GM18517 (cell line): ENCODE measurements at regions not wholly inside any gene's neighbourhood (a gene's known extent, or its start where the extent isn't known, plus 50 kb on each side); places are given as distances from the start of the nearest gene placed in this dataset.
"Not testable (repeated sequence)": the region's sequence is repeated elsewhere in the genome, so short reads cannot be mapped to it uniquely, and the experiment has no call there.

Experiments
- ATAC-seq: cut with Tn5 transposase; IDR thresholded peaks from one replicate; pipeline ENCODE4 v1.9.1; 2021; ENCODE audit warnings: mild to moderate bottlenecking, moderate library complexity; ENCODE audit not compliant: unreplicated experiment

DNA sequence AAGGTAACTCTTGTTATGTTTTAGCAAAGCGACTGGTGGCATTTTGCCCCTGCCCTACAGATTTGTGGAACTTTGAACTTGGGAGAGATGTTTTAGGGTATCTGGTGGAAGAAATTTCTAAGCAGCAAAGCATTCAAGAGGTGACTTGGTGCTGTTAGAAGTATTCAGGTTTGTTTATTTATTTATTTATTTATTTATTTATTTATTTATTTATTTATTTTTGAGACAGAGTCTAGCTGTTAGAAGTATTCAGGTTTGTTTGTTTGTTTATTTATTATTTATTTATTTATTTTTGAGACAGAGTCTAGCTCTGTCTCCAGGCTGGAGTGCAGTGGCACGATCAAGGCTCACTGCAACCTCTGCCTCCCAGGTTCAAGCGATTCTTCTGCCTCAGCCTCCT is 89.8 kb upstream of the DDHD1 start:
- not testable (repeated sequence) for ATAC-seq

GRCh38 chr14:53237488-53237887 is 84.4 kb upstream of the DDHD1 start:
- no peak for ATAC-seq

GRCh38 chr14:53236708-53237107 is 83.6 kb upstream of the DDHD1 start:
- no peak for ATAC-seq

- no peak for ATAC-seq
Observed at GRCh38 chr14:53231171-53231570, 78.0 kb upstream of the DDHD1 start.

DNA sequence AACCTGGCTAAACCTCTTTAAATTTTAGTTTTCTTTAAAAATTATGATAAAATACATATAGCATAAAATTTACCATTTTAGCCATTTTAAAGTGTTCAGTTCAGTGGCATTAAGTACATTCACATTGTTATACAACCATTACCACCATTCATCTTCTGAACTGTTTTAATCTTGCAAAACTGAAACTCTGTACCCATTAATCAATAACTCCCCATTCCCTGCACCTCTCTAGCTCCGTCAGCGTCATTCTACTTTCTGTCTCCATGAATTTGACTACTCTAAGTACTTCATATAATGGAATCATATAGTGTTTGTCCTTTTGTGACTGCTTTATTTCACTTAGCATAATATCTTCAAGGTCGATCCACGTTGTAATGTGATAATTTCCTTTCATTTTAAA is 75.8 kb upstream of the DDHD1 start:
- ATAC-seq: no peak

- ATAC-seq: no peak
Observed at GRCh38 chr14:53227154-53227718, 74.1 kb upstream of the DDHD1 start.

DNA sequence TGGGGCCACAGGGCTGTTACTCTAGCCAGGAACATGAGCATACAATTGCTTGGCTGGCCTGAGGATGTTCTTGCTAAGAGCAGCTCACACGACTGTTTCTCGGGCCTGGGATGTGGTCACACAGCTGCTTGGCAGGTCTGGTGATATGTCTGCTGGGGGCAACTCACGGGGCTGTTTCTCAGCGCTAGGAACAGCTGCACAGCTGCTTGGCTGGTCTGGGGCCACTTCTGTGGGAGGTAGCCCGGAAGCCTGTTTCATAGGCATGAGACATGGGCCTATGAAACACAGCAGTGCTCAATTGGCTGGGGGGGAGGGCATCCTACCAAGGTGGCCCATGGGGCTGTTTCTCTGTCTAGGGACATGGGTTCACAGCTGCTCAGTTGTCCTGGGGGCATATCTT is 73.4 kb upstream of the DDHD1 start:
- ATAC-seq: no peak

GRCh38 chr14:53220914-53221313 is 67.8 kb upstream of the DDHD1 start:
- ATAC-seq: no peak

GRCh38 chr14:53218161-53218560 is 65.0 kb upstream of the DDHD1 start:
- ATAC-seq: no peak

DNA sequence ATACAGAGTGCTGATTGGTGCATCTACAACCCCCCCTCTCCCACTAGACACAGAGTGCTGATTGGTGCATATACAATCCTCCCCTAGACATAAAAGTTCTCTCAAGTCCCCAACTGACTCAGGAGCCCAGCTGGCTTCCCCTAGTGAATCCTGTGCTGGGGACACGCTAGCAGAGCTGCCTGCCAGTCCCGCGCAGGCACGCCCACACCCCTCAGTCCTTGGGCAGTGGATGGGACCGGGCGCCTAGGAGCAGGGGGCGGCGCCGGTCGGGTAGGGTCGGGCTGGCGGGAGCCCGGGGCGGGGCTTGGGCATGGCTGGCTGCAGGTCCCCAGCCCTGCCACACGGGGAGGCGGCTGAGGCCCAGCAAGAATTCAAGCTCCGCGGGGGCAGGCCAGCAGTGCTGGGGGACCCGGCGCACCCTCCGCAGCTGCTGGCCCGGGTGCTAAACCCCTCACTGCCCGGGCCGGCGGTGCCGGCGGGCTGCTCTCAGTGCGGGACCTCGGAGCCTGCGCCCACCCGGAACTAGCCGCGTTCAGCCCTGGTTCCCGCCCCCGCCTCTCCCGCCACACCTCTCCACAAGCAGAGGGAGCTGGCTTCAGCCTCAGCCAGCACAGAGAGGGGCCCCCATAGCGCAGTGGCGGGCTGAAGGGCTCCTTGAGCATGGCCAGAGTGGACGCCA is 64.3 kb upstream of the DDHD1 start:
- peak; percentile 96 for ATAC-seq

DNA sequence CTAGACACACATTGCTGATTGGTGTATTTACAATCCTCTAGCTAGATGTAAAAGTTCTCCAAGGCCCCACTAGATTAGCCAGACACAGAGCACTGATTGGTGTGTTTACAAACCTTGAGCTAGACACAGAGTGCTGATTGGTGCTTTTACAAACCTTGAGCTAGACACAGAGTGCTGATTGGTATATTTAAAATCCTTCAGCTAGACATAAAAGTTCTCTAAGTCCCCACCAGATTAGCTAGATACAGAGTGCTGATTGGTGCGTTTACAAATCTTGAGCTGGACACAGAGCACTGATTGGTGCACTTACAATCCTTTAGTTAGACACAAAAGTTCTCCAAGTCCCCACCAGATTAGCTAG is 63.8 kb upstream of the DDHD1 start:
- ATAC-seq: not testable (repeated sequence)

DNA sequence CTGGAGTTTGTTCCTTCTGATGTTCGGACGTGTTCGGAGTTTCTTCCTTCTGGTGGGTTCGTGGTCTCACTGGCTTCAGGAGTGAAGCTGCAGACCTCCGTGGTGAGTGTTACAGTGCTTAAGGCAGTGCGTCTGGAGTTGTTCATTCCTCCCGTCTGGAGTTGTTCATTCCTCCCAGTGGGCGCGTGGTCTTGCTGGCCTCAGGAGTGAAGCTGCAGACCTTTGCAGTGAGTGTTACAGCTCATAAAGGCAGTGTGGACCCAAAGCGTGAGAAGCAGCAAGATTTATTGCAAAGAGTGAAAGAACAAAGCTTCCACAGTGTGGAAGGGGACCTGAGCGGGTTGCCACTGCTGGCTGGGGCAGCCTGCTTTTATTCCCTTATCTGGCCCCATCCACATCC is 63.4 kb upstream of the DDHD1 start:
- ATAC-seq: not testable (repeated sequence)

DNA sequence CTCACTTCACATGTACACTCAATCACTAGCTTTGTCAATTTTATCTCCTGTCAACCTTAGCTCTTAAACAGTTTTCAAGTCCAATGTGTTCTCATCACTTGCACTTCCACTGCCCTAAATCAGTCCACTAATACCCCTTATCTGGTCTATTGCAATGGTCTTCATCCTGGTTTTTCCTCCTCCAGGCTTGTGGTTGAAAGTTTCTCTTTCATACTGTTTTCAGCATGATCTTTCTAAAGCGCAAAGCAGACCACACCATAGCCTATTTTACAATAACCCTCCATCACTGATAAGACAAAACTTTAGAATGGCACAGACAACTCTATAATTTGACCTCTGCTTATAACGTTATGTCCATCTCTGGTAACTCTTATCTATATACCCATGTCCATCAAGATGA is 62.0 kb upstream of the DDHD1 start:
- ATAC-seq: no peak

DNA sequence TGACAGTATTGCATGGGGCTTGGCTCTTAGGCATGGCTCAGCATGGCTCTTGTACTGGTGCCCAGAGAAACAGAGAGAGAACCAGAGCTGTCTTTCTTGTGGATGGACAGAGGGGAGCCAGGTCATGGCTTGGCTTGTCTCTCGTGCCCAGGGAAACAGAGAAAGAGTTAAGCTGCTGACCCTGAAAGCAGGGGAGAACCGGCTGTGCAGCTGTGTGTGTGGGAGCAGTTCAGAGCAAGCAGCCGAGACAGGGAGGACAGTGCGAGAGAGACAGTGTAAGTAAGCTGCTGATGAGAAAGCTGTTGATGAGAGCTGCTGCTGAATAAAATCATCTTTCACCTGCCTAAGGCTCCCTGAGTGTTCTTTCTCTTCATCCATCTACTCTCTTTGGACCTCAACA is 61.3 kb upstream of the DDHD1 start:
- ATAC-seq: no peak

DNA sequence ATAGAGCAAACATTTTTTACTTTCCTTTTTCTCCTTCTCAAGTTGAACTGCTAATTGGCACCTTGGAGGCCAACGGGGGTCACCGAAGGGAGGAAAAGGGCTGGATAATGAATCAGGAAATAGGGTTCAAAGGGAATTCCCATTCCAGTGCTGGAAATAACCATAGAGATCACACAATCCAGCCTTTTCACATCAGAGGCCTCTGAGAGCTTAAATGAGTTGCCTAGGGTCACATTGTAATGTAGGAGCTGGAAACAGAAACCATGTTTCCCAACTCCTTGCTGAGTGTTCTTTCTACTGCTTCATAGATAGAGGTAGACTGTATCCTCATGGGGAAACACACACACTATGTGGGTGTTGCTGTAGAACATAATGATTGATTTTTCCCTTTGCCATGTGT is 60.6 kb upstream of the DDHD1 start:
- ATAC-seq: no peak

DNA sequence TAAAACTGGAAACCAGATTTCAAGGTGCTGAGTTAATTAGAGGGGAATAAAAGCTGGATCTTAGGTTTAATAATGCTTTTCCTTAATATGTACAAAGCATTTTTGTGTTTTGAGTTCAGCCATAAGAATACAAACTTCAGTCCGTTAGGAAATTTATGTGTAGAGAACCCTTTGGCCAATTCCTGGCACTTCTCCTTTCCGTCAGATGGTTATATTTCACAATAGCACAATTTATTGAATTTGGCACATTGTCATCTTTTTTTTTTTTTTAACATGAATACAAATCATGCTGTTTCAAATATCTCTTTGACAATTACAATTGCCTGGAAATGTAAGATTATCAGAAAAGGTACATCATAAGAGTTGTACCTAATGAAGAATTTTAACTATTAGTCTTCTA is 56.2 kb upstream of the DDHD1 start:
- no peak for ATAC-seq
